H9 (cell line): ENCODE measurements at regions not wholly inside any gene's neighbourhood (a gene's known extent, or its start where the extent isn't known, plus 50 kb on each side); places are given as distances from the start of the nearest gene placed in this dataset.

Source experiments
- DNase-seq: peaks from one replicate; pipeline ENCODE4 v3.0.0-alpha.2; 2017
- H2AFZ ChIP-seq: one replicate; pipeline ENCODE4 v1.6.1; 2013; ENCODE audit warnings: mild to moderate bottlenecking, low read length, control low read depth, moderate library complexity
- H2AK5ac ChIP-seq: 2 replicates; pipeline ENCODE4 v1.6.1; 2013; ENCODE audit warnings: low read length, control low read depth, mixed read lengths; ENCODE audit not compliant: insufficient read length
- H2BK120ac ChIP-seq: one replicate; pipeline ENCODE4 v1.6.1; 2013; ENCODE audit warnings: low read depth, mild to moderate bottlenecking, low read length, control low read depth, inconsistent platforms; ENCODE audit not compliant: poor library complexity, severe bottlenecking
- H2BK12ac ChIP-seq: 2 replicates; pipeline ENCODE4 v1.6.1; 2013; ENCODE audit warnings: low read length, control low read depth, mixed read lengths, low read depth; ENCODE audit not compliant: insufficient read length
- H2BK15ac ChIP-seq: 2 replicates; pipeline ENCODE4 v1.6.1; 2013; ENCODE audit warnings: low read depth, low read length, control low read depth
- H2BK20ac ChIP-seq: one replicate; pipeline ENCODE4 v1.6.1; 2013; ENCODE audit warnings: low read depth, mild to moderate bottlenecking, low read length, control low read depth, inconsistent platforms; ENCODE audit not compliant: poor library complexity, severe bottlenecking
- H2BK5ac ChIP-seq: 2 replicates; pipeline ENCODE4 v1.6.1; 2013; ENCODE audit warnings: low read length, control low read depth, mixed read lengths; ENCODE audit not compliant: insufficient read length
- H3K14ac ChIP-seq: 2 replicates; pipeline ENCODE4 v1.6.1; 2013; ENCODE audit warnings: low read length, control low read depth; ENCODE audit not compliant: insufficient read depth
- H3K18ac ChIP-seq: 2 replicates; pipeline ENCODE4 v1.6.1; 2013; ENCODE audit warnings: low read depth, mild to moderate bottlenecking, mixed read lengths, low read length, control low read depth; ENCODE audit not compliant: insufficient read length
- H3K23ac ChIP-seq: 2 replicates; pipeline ENCODE4 v1.6.1; 2013; ENCODE audit warnings: low read length, control low read depth, mixed read lengths, low read depth; ENCODE audit not compliant: insufficient read length
- H3K23me2 ChIP-seq: 2 replicates; pipeline ENCODE4 v1.6.1; 2013; ENCODE audit warnings: low read depth, mild to moderate bottlenecking, mixed read lengths, low read length, control low read depth; ENCODE audit not compliant: insufficient read length, poor library complexity, severe bottlenecking
- H3K27ac ChIP-seq: 2 replicates; pipeline ENCODE4 v1.5.1; 2013; ENCODE audit warnings: low read length, control low read depth, mixed read lengths, low read depth; ENCODE audit not compliant: insufficient read length
- H3K27me3 ChIP-seq: 2 replicates; pipeline ENCODE4 v1.6.1; 2013; ENCODE audit warnings: low read length, control low read depth, inconsistent platforms; ENCODE audit not compliant: insufficient read depth
- H3K4ac ChIP-seq: 2 replicates; pipeline ENCODE4 v1.6.1; 2013; ENCODE audit warnings: low read depth, mild to moderate bottlenecking, control low read depth, inconsistent platforms, low read length, moderate library complexity
- H3K4me1 ChIP-seq: 2 replicates; pipeline ENCODE4 v1.6.1; 2013; ENCODE audit warnings: low read length, control low read depth, inconsistent platforms; ENCODE audit not compliant: insufficient read depth
- H3K4me2 ChIP-seq: 2 replicates; pipeline ENCODE4 v1.6.1; 2013; ENCODE audit warnings: low read length, control low read depth, mixed read lengths; ENCODE audit not compliant: insufficient read length, insufficient read depth
- H3K56ac ChIP-seq: 2 replicates; pipeline ENCODE4 v1.6.1; 2013; ENCODE audit warnings: low read depth, mild to moderate bottlenecking, mixed read lengths, low read length, control low read depth; ENCODE audit not compliant: insufficient read length
- H3K79me1 ChIP-seq: 2 replicates; pipeline ENCODE4 v1.6.1; 2013; ENCODE audit warnings: low read depth, mild to moderate bottlenecking, moderate library complexity, low read length, control low read depth, inconsistent platforms; ENCODE audit not compliant: insufficient read depth, poor library complexity, severe bottlenecking
- H3K79me2 ChIP-seq: 2 replicates; pipeline ENCODE4 v1.6.1; 2013; ENCODE audit warnings: low read length, control low read depth, inconsistent platforms; ENCODE audit not compliant: insufficient read depth
- H3K9ac ChIP-seq: 2 replicates; pipeline ENCODE4 v1.6.1; 2013; ENCODE audit warnings: low read length, control low read depth, mixed read lengths; ENCODE audit not compliant: insufficient read length; ENCODE audit errors: extremely low read depth
- H3K9me3 ChIP-seq: one replicate; pipeline ENCODE4 v1.6.1; 2013; ENCODE audit warnings: low read depth, low read length, inconsistent platforms; ENCODE audit not compliant: control insufficient read depth
- H3T11ph ChIP-seq: one replicate; pipeline ENCODE4 v1.6.1; 2013; ENCODE audit warnings: mild to moderate bottlenecking, low read length, control low read depth, inconsistent platforms
- H4K20me1 ChIP-seq: one replicate; pipeline ENCODE4 v1.6.1; 2013; ENCODE audit not compliant: control insufficient read depth, insufficient read length, insufficient read depth
- H4K5ac ChIP-seq: 2 replicates; pipeline ENCODE4 v1.6.1; 2013; ENCODE audit warnings: low read depth, mild to moderate bottlenecking, mixed read lengths, low read length, control low read depth; ENCODE audit not compliant: insufficient read length
- H4K8ac ChIP-seq: replicated peaks from 2 replicates; pipeline ENCODE4 v1.6.1; 2013; ENCODE audit warnings: low read length, control low read depth, mixed read lengths, low read depth; ENCODE audit not compliant: insufficient read length
- H4K91ac ChIP-seq: 2 replicates; pipeline ENCODE4 v1.6.1; 2013; ENCODE audit warnings: low read depth, mild to moderate bottlenecking, moderate library complexity, mixed read lengths, low read length, control low read depth; ENCODE audit not compliant: insufficient read length
- H3K27ac Mint-ChIP-seq, 3 experiments: 2 replicates in 2 of 3; 3 replicates in 1 of 3; pipeline ENCODE4 v1.8.0; 2020 to 2021; ENCODE audit warnings: mixed read lengths in 3 of 3, mild to moderate bottlenecking in 1 of 3, moderate library complexity in 1 of 3
- H3K27me3 Mint-ChIP-seq: 2 replicates; pipeline ENCODE4 v1.8.0; 2021; ENCODE audit warnings: low read depth, mild to moderate bottlenecking, moderate library complexity, mixed read lengths
- H3K36me3 Mint-ChIP-seq, 3 experiments: 2 replicates in 2 of 3; 3 replicates in 1 of 3; pipeline ENCODE4 v1.8.0; 2020 to 2021; ENCODE audit warnings: low read depth in 3 of 3, mixed read lengths in 3 of 3; ENCODE audit not compliant: insufficient read depth in 1 of 3
- H3K4me1 Mint-ChIP-seq, 2 experiments: 2 replicates each; pipeline ENCODE4 v1.8.0; 2020; ENCODE audit warnings: mixed read lengths in 2 of 2
- H3K4me3 Mint-ChIP-seq, 2 experiments: 2 replicates in 1 of 2; 3 replicates in 1 of 2; pipeline ENCODE4 v1.8.0; 2020 to 2021; ENCODE audit warnings: mild to moderate bottlenecking in 2 of 2, mixed read lengths in 2 of 2, moderate library complexity in 1 of 2
- H3K9me3 Mint-ChIP-seq, 2 experiments: 2 replicates in 1 of 2; 3 replicates in 1 of 2; pipeline ENCODE4 v1.8.0; 2020; ENCODE audit warnings: mild to moderate bottlenecking in 2 of 2, mixed read lengths in 2 of 2, moderate library complexity in 1 of 2
- WGBS: extraction: QIAGEN DNeasy Blood & Tissue Kit; methylation state at CpG from one replicate; pipeline ENCODE4 v1.1.7; 2013; ENCODE audit warnings: missing lambda C conversion rate, low lambda C conversion rate, mixed read lengths; ENCODE audit not compliant: insufficient read length; ENCODE audit errors: extremely low coverage; 5-methylcytosine and 5-hydroxymethylcytosine counted together
- TF ChIP-seq, protein P1 (sequence below): fragments of 200-600 bp; sonication (generic); conservative IDR thresholded peaks from 3 replicates; pipeline ENCODE4 v1.8.0; 2021; ENCODE audit warnings: antibody characterized with exemption, mild to moderate bottlenecking

- Histone ChIP-seq H3T11ph (no peak overlapping the region), H2AK5ac (no peak overlapping the region), H3K23me2 (no peaks in the 10 kb centered on the region), H2BK12ac (no peak overlapping the region), H2BK15ac (no peak overlapping the region), H3K79me2 (no peaks in the 10 kb centered on the region), H4K8ac (no peak overlapping the region), H4K5ac (no peak overlapping the region), H3K14ac (no peak overlapping the region), H4K20me1 (no peaks in the 10 kb centered on the region), H3K56ac (no peak overlapping the region), H2BK120ac (no peak overlapping the region), H2AFZ (no peak overlapping the region), H3K4ac (no peak overlapping the region), H3K79me1 (no peaks in the 10 kb centered on the region), H3K9me3 (no peaks in the 10 kb centered on the region), H3K27me3 (no peaks in the 10 kb centered on the region), H3K27ac (no peak overlapping the region), H2BK20ac (no peak overlapping the region), H3K23ac (no peak overlapping the region), H3K4me1 (no peaks in the 10 kb centered on the region), H4K91ac (no peak overlapping the region), H3K9ac (no peak overlapping the region), H2BK5ac (no peak overlapping the region), H3K18ac (no peak overlapping the region), H3K4me2 (no peak overlapping the region)
- Mint-ChIP-seq H3K27ac (peak overlapping the region in 1 of 3 experiments; percentile 79; a peak in 1 of 7 replicates), H3K36me3 (no peaks in the 10 kb centered on the region), H3K4me1 (peaks cover 0 to 2% of the 10 kb centered on the region in 2 experiments; a peak in 1 of 4 replicates), H3K27me3 (peaks cover 10% of the 10 kb centered on the region), H3K9me3 (no peaks in the 10 kb centered on the region), H3K4me3 (no peak overlapping the region)
- WGBS = no CpG with 5 or more reads among the region's 29 CpGs
- TF ChIP-seq, protein P1, sequence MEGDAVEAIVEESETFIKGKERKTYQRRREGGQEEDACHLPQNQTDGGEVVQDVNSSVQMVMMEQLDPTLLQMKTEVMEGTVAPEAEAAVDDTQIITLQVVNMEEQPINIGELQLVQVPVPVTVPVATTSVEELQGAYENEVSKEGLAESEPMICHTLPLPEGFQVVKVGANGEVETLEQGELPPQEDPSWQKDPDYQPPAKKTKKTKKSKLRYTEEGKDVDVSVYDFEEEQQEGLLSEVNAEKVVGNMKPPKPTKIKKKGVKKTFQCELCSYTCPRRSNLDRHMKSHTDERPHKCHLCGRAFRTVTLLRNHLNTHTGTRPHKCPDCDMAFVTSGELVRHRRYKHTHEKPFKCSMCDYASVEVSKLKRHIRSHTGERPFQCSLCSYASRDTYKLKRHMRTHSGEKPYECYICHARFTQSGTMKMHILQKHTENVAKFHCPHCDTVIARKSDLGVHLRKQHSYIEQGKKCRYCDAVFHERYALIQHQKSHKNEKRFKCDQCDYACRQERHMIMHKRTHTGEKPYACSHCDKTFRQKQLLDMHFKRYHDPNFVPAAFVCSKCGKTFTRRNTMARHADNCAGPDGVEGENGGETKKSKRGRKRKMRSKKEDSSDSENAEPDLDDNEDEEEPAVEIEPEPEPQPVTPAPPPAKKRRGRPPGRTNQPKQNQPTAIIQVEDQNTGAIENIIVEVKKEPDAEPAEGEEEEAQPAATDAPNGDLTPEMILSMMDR = no peak
- DNase-seq = no peak
These were observed 63.8 kb downstream of the UNCX start for GRCh38 chr7:1296356-1296981.
